ENCODE measurements at regions not wholly inside any gene's neighbourhood (a gene's known extent, or its start where the extent isn't known, plus 50 kb on each side); places are given as distances from the start of the nearest gene placed in this dataset.

- Histone ChIP-seq H3K4me3 (ENCODE audit: insufficient read depth, low read depth, low read length) (no peak overlapping the region), H2AFZ (replicated peaks; ENCODE audit: low read length, poor library complexity) (no peak overlapping the region), H2AK5ac (ENCODE audit: low read depth, low read length) (no peak overlapping the region), H4K91ac (ENCODE audit: insufficient read depth, low read depth, low read length) (no peak overlapping the region), H2AK9ac (replicated peaks; ENCODE audit: low read depth, low read length, poor library complexity) (no peak overlapping the region), H3K4me1 (ENCODE audit: control insufficient read depth, insufficient read depth, low read length) (no peaks in the 10 kb centered on the region), H3K79me1 (ENCODE audit: low read depth in 1 of 2, low read length in 2 of 2) (no peaks in the 10 kb centered on the region), H2BK20ac (ENCODE audit: low read depth, low read length) (no peak overlapping the region), H2BK120ac (ENCODE audit: low read depth, low read length) (no peak overlapping the region), H3K9ac (ENCODE audit: low read depth, low read length) (no peak overlapping the region), H4K20me1 (ENCODE audit: insufficient read depth, low read length) (no peaks in the 10 kb centered on the region), H3K14ac (replicated peaks; ENCODE audit: low read depth, low read length) (no peak overlapping the region), H2BK5ac (ENCODE audit: low read depth, low read length, poor library complexity, severe bottlenecking) (no peak overlapping the region), H3K4ac (ENCODE audit: low read depth, low read length) (no peak overlapping the region), H3K18ac (ENCODE audit: low read depth, low read length) (no peak overlapping the region), H4K5ac (ENCODE audit: low read depth, low read length) (no peak overlapping the region), H3K36me3 (ENCODE audit: control insufficient read depth, insufficient read depth, low read length) (no peaks in the 10 kb centered on the region), H3K9me3 (ENCODE audit: control insufficient read depth, insufficient read depth, low read length) (no peaks in the 10 kb centered on the region), H3K9me1 (ENCODE audit: insufficient read depth, low read length) (no peaks in the 10 kb centered on the region), H3K23ac (ENCODE audit: low read depth, low read length) (no peak overlapping the region), H4K8ac (ENCODE audit: low read depth in 2 of 2, low read length in 2 of 2) (no peak overlapping the region), H3K27ac (ENCODE audit: insufficient read depth, low read length) (no peak overlapping the region), H3K4me2 (ENCODE audit: low read depth, low read length) (no peak overlapping the region), H3K56ac (ENCODE audit: extremely low read depth, insufficient read depth, low read length) (no peak overlapping the region), H2BK15ac (ENCODE audit: low read depth, low read length) (no peak overlapping the region), H3K27me3 (ENCODE audit: control insufficient read depth, insufficient read depth, low read length) (no peaks in the 10 kb centered on the region)
- POLR2A ChIA-PET (ENCODE audit: unreplicated experiment) = no interaction called here
- TF ChIP-seq CEBPB (IDR thresholded peaks at IDR 0.05; ENCODE audit: low read depth, low read length) = no peak
- no peak for TF ChIP-seq MAFK (IDR thresholded peaks at IDR 0.05; ENCODE audit: low read depth, low read length)
- no peak for TF ChIP-seq SMC3 (IDR thresholded peaks at IDR 0.05; ENCODE audit: low read depth, low read length)
- no peak for TF ChIP-seq MXI1 (IDR thresholded peaks at IDR 0.05; ENCODE audit: borderline replicate concordance, low read depth, low read length)
- CTCF ChIA-PET = no interaction called here
- no peak for ATAC-seq (ENCODE audit: low read depth)
- intact Hi-C loops (cut with micrococcal nuclease) (no loop called here), dilution Hi-C loops (cut with HindIII; ENCODE audit: low sequenced_read_pairs, unreplicated experiment) (no loop called here), in situ Hi-C loops (cut with MboI; ENCODE audit: low sequenced_read_pairs) (no loop called here)
- no CpG with 5 or more reads among the region's 3 CpGs for WGBS, 2 experiments (ENCODE audit: extremely low coverage in 2 of 2, insufficient read length in 1 of 2)
- DNase-seq = no peak
- BruUV-seq (replicated peaks) = no TSS peak
Observed at GRCh38 chr12:13630354-13630753, 351.0 kb downstream of the GRIN2B start.

Data from IMR-90 (cell line).